Trophoblast cell (in vitro differentiated cells and primary cell): ENCODE measurements at regions not wholly inside any gene's neighbourhood (a gene's known extent, or its start where the extent isn't known, plus 50 kb on each side); places are given as distances from the start of the nearest gene placed in this dataset.

Experiments used
- DNase-seq, 2 donors: peaks; one replicate each; pipeline ENCODE4 v3.0.0-alpha.2; 2016
- H2AFZ ChIP-seq: 2 replicates; pipeline ENCODE4 v1.6.1; 2013; ENCODE audit warnings: low read length, moderate library complexity, mild to moderate bottlenecking; ENCODE audit not compliant: insufficient read depth, poor library complexity
- H2AK5ac ChIP-seq: 2 replicates; pipeline ENCODE4 v1.6.1; 2013; ENCODE audit warnings: mild to moderate bottlenecking, low read length
- H2BK120ac ChIP-seq: 2 replicates; pipeline ENCODE4 v1.6.1; 2013; ENCODE audit warnings: low read length, mild to moderate bottlenecking, moderate library complexity; ENCODE audit not compliant: insufficient read depth, poor library complexity
- H2BK12ac ChIP-seq: 2 replicates; pipeline ENCODE4 v1.6.1; 2013; ENCODE audit warnings: mild to moderate bottlenecking, low read length, moderate library complexity
- H2BK5ac ChIP-seq: 2 replicates; pipeline ENCODE4 v1.6.1; 2013; ENCODE audit warnings: low read length, low read depth, moderate library complexity, mild to moderate bottlenecking; ENCODE audit not compliant: poor library complexity
- H3K14ac ChIP-seq: 2 replicates; pipeline ENCODE4 v1.6.1; 2013; ENCODE audit warnings: mild to moderate bottlenecking, low read length
- H3K18ac ChIP-seq: 2 replicates; pipeline ENCODE4 v1.6.1; 2013; ENCODE audit warnings: mild to moderate bottlenecking, low read length
- H3K23ac ChIP-seq: 2 replicates; pipeline ENCODE4 v1.6.1; 2013; ENCODE audit warnings: low read length
- H3K27ac ChIP-seq: 2 replicates; pipeline ENCODE4 v1.5.1; 2013; ENCODE audit warnings: low read depth, mild to moderate bottlenecking, inconsistent platforms, low read length, moderate library complexity
- H3K27me3 ChIP-seq: 2 replicates; pipeline ENCODE4 v1.6.1; 2013; ENCODE audit warnings: inconsistent platforms, mild to moderate bottlenecking, low read length, moderate library complexity; ENCODE audit not compliant: insufficient read depth
- H3K36me3 ChIP-seq, 2 experiments: 1 replicate in 1 of 2; 2 replicates in 1 of 2; pipeline ENCODE4 v1.6.1; 2013; ENCODE audit warnings: low read length in 2 of 2, mild to moderate bottlenecking in 2 of 2, moderate library complexity in 1 of 2; ENCODE audit not compliant: insufficient read depth in 2 of 2, control insufficient read depth in 1 of 2
- H3K4ac ChIP-seq: 2 replicates; pipeline ENCODE4 v1.6.1; 2013; ENCODE audit warnings: low read depth, mild to moderate bottlenecking, low read length, moderate library complexity
- H3K4me1 ChIP-seq, 2 experiments: 1 replicate in 1 of 2; 2 replicates in 1 of 2; pipeline ENCODE4 v1.6.1; 2013; ENCODE audit warnings: low read length in 2 of 2, mild to moderate bottlenecking in 2 of 2, moderate library complexity in 1 of 2; ENCODE audit not compliant: insufficient read depth in 2 of 2, control insufficient read depth in 1 of 2
- H3K4me2 ChIP-seq: 2 replicates; pipeline ENCODE4 v1.6.1; 2013; ENCODE audit warnings: inconsistent platforms, mild to moderate bottlenecking, low read length, moderate library complexity
- H3K4me3 ChIP-seq: 2 replicates; pipeline ENCODE4 v1.5.1; 2013; ENCODE audit warnings: mild to moderate bottlenecking, low read depth, low read length, inconsistent platforms
- H3K79me1 ChIP-seq: one replicate; pipeline ENCODE4 v1.6.1; 2013; ENCODE audit warnings: low read length
- H3K79me2 ChIP-seq: 2 replicates; pipeline ENCODE4 v1.6.1; 2013; ENCODE audit warnings: low read length, mild to moderate bottlenecking; ENCODE audit not compliant: control insufficient read depth, insufficient read depth, poor library complexity
- H3K9ac ChIP-seq: 2 replicates; pipeline ENCODE4 v1.6.1; 2013; ENCODE audit warnings: mild to moderate bottlenecking, low read length
- H3K9me3 ChIP-seq: 2 replicates; pipeline ENCODE4 v1.6.1; 2013; ENCODE audit warnings: low read depth, mild to moderate bottlenecking, control low read depth, inconsistent platforms, low read length; ENCODE audit not compliant: insufficient read depth
- H4K12ac ChIP-seq: 2 replicates; pipeline ENCODE4 v1.6.1; 2013; ENCODE audit warnings: low read depth, mild to moderate bottlenecking, low read length, moderate library complexity
- H4K8ac ChIP-seq: 2 replicates; pipeline ENCODE4 v1.6.1; 2013; ENCODE audit warnings: low read depth, mild to moderate bottlenecking, low read length, moderate library complexity
- H4K91ac ChIP-seq: one replicate; pipeline ENCODE4 v1.6.1; 2013; ENCODE audit warnings: low read depth, mild to moderate bottlenecking, low read length, moderate library complexity
- WGBS: extraction: QIAGEN DNeasy Blood & Tissue Kit; methylation state at CpG from one replicate; pipeline ENCODE4 v1.1.7; 2013; ENCODE audit warnings: missing lambda C conversion rate; ENCODE audit not compliant: insufficient read length, insufficient coverage; ENCODE audit errors: extremely low coverage; 5-methylcytosine and 5-hydroxymethylcytosine counted together

GRCh38 chr12:114186241-114187002, 219.5 kb downstream of the TBX5 start:
- H3K4me3 ChIP-seq = no peak overlapping the region
- no peak for DNase-seq
- no CpG with 5 or more reads among the region's 17 CpGs for WGBS
- H3K4me2 ChIP-seq = no peak overlapping the region
- H3K14ac ChIP-seq = no peak overlapping the region
- H3K18ac ChIP-seq = no peak overlapping the region
- no peak overlapping the region for H3K4ac ChIP-seq
- no peak overlapping the region for H3K9ac ChIP-seq
- no peaks in the 10 kb centered on the region for H3K9me3 ChIP-seq
- no peak overlapping the region for H4K8ac ChIP-seq
- H3K23ac ChIP-seq = no peak overlapping the region
- no peak overlapping the region for H2AFZ ChIP-seq
- no peaks in the 10 kb centered on the region for H3K79me2 ChIP-seq
- H3K79me1 ChIP-seq = no peaks in the 10 kb centered on the region
- H3K4me1 ChIP-seq = no peaks in the 10 kb centered on the region
- H2BK12ac ChIP-seq = no peak overlapping the region
- H3K36me3 ChIP-seq = no peaks in the 10 kb centered on the region
- no peak overlapping the region for H2AK5ac ChIP-seq
- H4K91ac ChIP-seq = no peak overlapping the region
- H3K27me3 ChIP-seq = no peaks in the 10 kb centered on the region
- no peak overlapping the region for H2BK120ac ChIP-seq
- no peak overlapping the region for H3K27ac ChIP-seq
- H2BK5ac ChIP-seq = no peak overlapping the region
- no peak overlapping the region for H4K12ac ChIP-seq

DNA sequence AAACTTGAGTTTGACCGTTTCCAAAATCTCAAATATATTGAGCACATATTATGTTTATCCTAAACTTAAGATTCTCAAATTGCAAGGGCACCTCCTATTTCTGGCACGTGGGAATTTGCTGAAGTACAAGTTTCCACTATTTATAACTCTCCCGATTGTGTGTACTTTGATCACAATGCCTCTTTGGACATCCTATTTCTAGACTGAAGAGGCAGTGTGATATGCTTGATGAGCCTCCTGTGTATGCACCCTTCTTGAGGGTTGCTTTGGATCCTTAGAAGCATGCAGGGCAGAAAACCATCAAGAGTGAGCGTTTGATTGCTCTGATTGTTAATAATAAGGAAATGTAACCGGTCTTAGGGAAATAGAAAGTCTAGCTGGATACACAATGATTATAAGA, 218.9 kb upstream of the RBM19 start:
- Histone ChIP-seq H2BK5ac (no peak overlapping the region), H2BK120ac (no peak overlapping the region), H4K12ac (no peak overlapping the region), H3K23ac (no peak overlapping the region), H3K18ac (no peak overlapping the region), H3K27ac (no peak overlapping the region), H3K36me3 (no peaks in the 10 kb centered on the region), H3K9ac (no peak overlapping the region), H4K8ac (no peak overlapping the region), H3K79me1 (no peaks in the 10 kb centered on the region), H3K14ac (no peak overlapping the region), H3K79me2 (no peaks in the 10 kb centered on the region), H3K4me2 (no peak overlapping the region), H4K91ac (no peak overlapping the region), H2AK5ac (no peak overlapping the region), H3K27me3 (no peaks in the 10 kb centered on the region), H3K4me1 (no peaks in the 10 kb centered on the region), H3K9me3 (no peaks in the 10 kb centered on the region), H3K4me3 (no peak overlapping the region), H2BK12ac (no peak overlapping the region), H2AFZ (no peak overlapping the region), H3K4ac (no peak overlapping the region)
- DNase-seq = no peak
- WGBS = no CpG with 5 or more reads among the region's 5 CpGs

- no CpG with 5 or more reads among the region's 1 CpG for whole genome bisulfite sequencing
- Histone ChIP-seq H3K9me3 (no peaks in the 10 kb centered on the region), H4K91ac (no peak overlapping the region), H3K9ac (no peak overlapping the region), H3K4me2 (no peak overlapping the region), H3K79me1 (no peaks in the 10 kb centered on the region), H2BK120ac (no peak overlapping the region), H2AK5ac (no peak overlapping the region), H3K4me3 (no peak overlapping the region), H3K27ac (no peak overlapping the region), H3K4ac (no peak overlapping the region), H4K12ac (no peak overlapping the region), H3K18ac (no peak overlapping the region), H3K4me1 (no peaks in the 10 kb centered on the region), H2BK12ac (no peak overlapping the region), H3K79me2 (no peaks in the 10 kb centered on the region), H3K23ac (no peak overlapping the region), H2BK5ac (no peak overlapping the region), H3K14ac (no peak overlapping the region), H4K8ac (no peak overlapping the region), H3K27me3 (no peaks in the 10 kb centered on the region), H3K36me3 (no peaks in the 10 kb centered on the region), H2AFZ (no peak overlapping the region)
- DNase-seq = no peak
These were observed 208.2 kb upstream of the RBM19 start for GRCh38 chr12:114174326-114174725.

DNA sequence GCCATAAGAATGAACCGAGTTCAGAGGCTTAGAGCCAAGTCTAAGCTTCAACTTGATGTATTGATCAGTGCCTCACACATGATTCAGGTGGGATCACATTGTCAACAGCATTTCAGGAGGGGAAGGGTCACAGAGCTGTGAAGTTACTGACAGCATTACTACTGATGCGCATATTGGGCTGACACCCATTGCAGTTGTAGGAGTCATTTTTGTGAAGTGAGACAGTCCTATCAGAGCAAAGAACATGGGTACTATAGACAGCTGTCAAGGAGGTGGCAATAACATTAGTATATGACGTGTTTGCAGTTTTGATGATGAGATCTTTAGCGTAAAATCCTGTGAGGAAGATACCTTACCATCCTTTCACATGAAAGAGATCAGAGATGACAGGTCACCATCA, 206.0 kb upstream of the RBM19 start:
- Histone ChIP-seq H2BK12ac (no peak overlapping the region), H4K91ac (no peak overlapping the region), H3K4me2 (no peak overlapping the region), H3K36me3 (no peaks in the 10 kb centered on the region), H3K4me1 (no peaks in the 10 kb centered on the region), H4K8ac (no peak overlapping the region), H3K23ac (no peak overlapping the region), H3K27ac (no peak overlapping the region), H2BK120ac (no peak overlapping the region), H3K4ac (no peak overlapping the region), H3K79me2 (no peaks in the 10 kb centered on the region), H3K9ac (no peak overlapping the region), H2AFZ (no peak overlapping the region), H3K9me3 (no peaks in the 10 kb centered on the region), H3K79me1 (no peaks in the 10 kb centered on the region), H2AK5ac (no peak overlapping the region), H3K4me3 (no peak overlapping the region), H4K12ac (no peak overlapping the region), H3K14ac (no peak overlapping the region), H2BK5ac (no peak overlapping the region), H3K27me3 (no peaks in the 10 kb centered on the region), H3K18ac (no peak overlapping the region)
- DNase-seq = no peak
- WGBS = no CpG with 5 or more reads among the region's 4 CpGs
